CD14-positive monocyte (primary cell): ENCODE measurements at regions not wholly inside any gene's neighbourhood (a gene's known extent, or its start where the extent isn't known, plus 50 kb on each side); places are given as distances from the start of the nearest gene placed in this dataset.

Experiments
- DNase-seq, 3 donors: peaks; one replicate each; pipeline ENCODE4 v3.0.0-alpha.2; 2011 to 2022
- H2AFZ ChIP-seq: 2 replicates; pipeline ENCODE4 v1.6.0; 2012; ENCODE audit warnings: mild to moderate bottlenecking, low read depth, low read length, inconsistent platforms; ENCODE audit not compliant: insufficient read depth, poor library complexity, severe bottlenecking
- H3K27ac ChIP-seq, 2 donors: 1 replicate in 1 of 2; 2 replicates in 1 of 2; pipeline ENCODE4 v1.5.1; 2012 to 2013; ENCODE audit warnings: low read length in 2 of 2, control low read depth in 1 of 2, inconsistent platforms in 1 of 2, low read depth in 1 of 2, mild to moderate bottlenecking in 1 of 2
- H3K27me3 ChIP-seq, 2 donors: one replicate each; pipeline versions ENCODE4 v1.6.0 to v1.6.1; 2011 to 2013; ENCODE audit warnings: low read length in 2 of 2; ENCODE audit not compliant: control insufficient read depth in 2 of 2, insufficient read depth in 2 of 2
- H3K36me3 ChIP-seq, 2 donors: replicated peaks in 1 of 2; 1 replicate in 1 of 2; 2 replicates in 1 of 2; pipeline versions ENCODE4 v1.5.1 to v1.6.1; 2012 to 2013; ENCODE audit warnings: low read length in 2 of 2, control low read depth in 1 of 2, inconsistent platforms in 1 of 2, mild to moderate bottlenecking in 1 of 2; ENCODE audit not compliant: insufficient read depth in 2 of 2, control insufficient read depth in 1 of 2
- H3K4me1 ChIP-seq, 2 donors: 1 replicate in 1 of 2; 2 replicates in 1 of 2; pipeline versions ENCODE4 v1.5.1 to v1.6.1; 2012 to 2013; ENCODE audit warnings: low read length in 2 of 2, control low read depth in 1 of 2, inconsistent platforms in 1 of 2, mild to moderate bottlenecking in 1 of 2, moderate library complexity in 1 of 2; ENCODE audit not compliant: insufficient read depth in 2 of 2, control insufficient read depth in 1 of 2
- H3K4me2 ChIP-seq: replicated peaks from 2 replicates; pipeline ENCODE3; 2012; ENCODE audit warnings: low read length, moderate library complexity, mild to moderate bottlenecking; ENCODE audit not compliant: poor library complexity, severe bottlenecking; ENCODE audit errors: extremely low read depth
- H3K4me3 ChIP-seq, 3 experiments: fragments of 200-600 bp in 1 of 3; sonication (generic) in 1 of 3; replicated peaks in 1 of 3; 1 replicate in 2 of 3; 2 replicates in 1 of 3; pipeline ENCODE4 v1.5.1; 2011 to 2013; ENCODE audit warnings: low read length in 3 of 3, mild to moderate bottlenecking in 3 of 3, control low read depth in 2 of 3, low read depth in 2 of 3, inconsistent platforms in 1 of 3, moderate library complexity in 1 of 3
- H3K79me2 ChIP-seq: 2 replicates; pipeline ENCODE4 v1.6.0; 2012; ENCODE audit warnings: mild to moderate bottlenecking, control low read depth, inconsistent platforms, low read length, moderate library complexity; ENCODE audit not compliant: insufficient read depth
- H3K9ac ChIP-seq: 2 replicates; pipeline ENCODE4 v1.6.0; 2017; ENCODE audit warnings: low read length, mild to moderate bottlenecking; ENCODE audit not compliant: insufficient read depth, poor library complexity, severe bottlenecking
- H3K9me3 ChIP-seq, 2 donors: replicated peaks in 1 of 2; 1 replicate in 1 of 2; 2 replicates in 1 of 2; pipeline versions ENCODE4 v1.5.1 to v1.6.1; 2012 to 2013; ENCODE audit warnings: low read length in 2 of 2, control low read depth in 1 of 2; ENCODE audit not compliant: control insufficient read depth in 1 of 2, insufficient read depth in 1 of 2
- H4K20me1 ChIP-seq: 2 replicates; pipeline ENCODE4 v1.6.0; 2012; ENCODE audit warnings: mild to moderate bottlenecking, low read length, control low read depth, moderate library complexity; ENCODE audit not compliant: insufficient read depth
- H3K27ac Mint-ChIP-seq, 7 donors: one replicate each; pipeline ENCODE4 v1.8.0; 2020; ENCODE audit warnings: mild to moderate bottlenecking in 7 of 7, mixed read lengths in 7 of 7, moderate library complexity in 6 of 7, inconsistent platforms in 2 of 7
- H3K27me3 Mint-ChIP-seq, 3 donors: one replicate each; pipeline ENCODE4 v1.8.0; 2021 to 2022; ENCODE audit warnings: low read depth in 3 of 3, mild to moderate bottlenecking in 3 of 3, mixed read lengths in 3 of 3, moderate library complexity in 3 of 3, inconsistent platforms in 1 of 3
- H3K36me3 Mint-ChIP-seq, 2 donors: one replicate each; pipeline ENCODE4 v1.8.0; 2020; ENCODE audit warnings: mixed read lengths in 2 of 2, inconsistent platforms in 1 of 2, mild to moderate bottlenecking in 1 of 2
- H3K4me1 Mint-ChIP-seq: one replicate; pipeline ENCODE4 v1.8.0; 2020; ENCODE audit warnings: mild to moderate bottlenecking, mixed read lengths
- H3K4me3 Mint-ChIP-seq, 2 donors: one replicate each; pipeline ENCODE4 v1.8.0; 2020; ENCODE audit warnings: mild to moderate bottlenecking in 2 of 2, mixed read lengths in 2 of 2, moderate library complexity in 1 of 2
- H3K9me3 Mint-ChIP-seq, 7 donors: one replicate each; pipeline ENCODE4 v1.8.0; 2020 to 2022; ENCODE audit warnings: mixed read lengths in 7 of 7, mild to moderate bottlenecking in 6 of 7, moderate library complexity in 6 of 7, inconsistent platforms in 2 of 7
- CTCF ChIP-seq: fragments of 200-600 bp; IDR thresholded peaks from one replicate; pipeline ENCODE4 v1.8.0; 2022; ENCODE audit warnings: antibody characterized with exemption, mild to moderate bottlenecking
- WGBS: methylation state at CpG from one replicate; pipeline ENCODE4 v1.1.5; 2013; ENCODE audit warnings: missing lambda C conversion rate; ENCODE audit not compliant: insufficient coverage; 5-methylcytosine and 5-hydroxymethylcytosine counted together
- intact Hi-C, 2 donors: fragments of 100-400 bp; cut with micrococcal nuclease; formaldehyde crosslinking; loops; one replicate each; pipeline versions ENCODE4 v1.15.0 to v1.15.1; 2023

GRCh38 chr3:132790806-132791205 is 68.6 kb upstream of the NPHP3 start:
- Histone ChIP-seq H3K79me2 (no peaks in the 10 kb centered on the region), H3K27ac (no peak overlapping the region), H2AFZ (no peak overlapping the region), H3K4me3 (no peak overlapping the region), H3K9ac (no peak overlapping the region), H4K20me1 (no peaks in the 10 kb centered on the region), H3K9me3 (no peaks in the 10 kb centered on the region), H3K4me1 (no peaks in the 10 kb centered on the region), H3K4me2 (no peak overlapping the region), H3K27me3 (no peaks in the 10 kb centered on the region), H3K36me3 (no peaks in the 10 kb centered on the region)
- Mint-ChIP-seq H3K27me3 (peaks cover 0 to 5% (median 3%) of the 10 kb centered on the region in 3 donors), H3K36me3 (no peaks in the 10 kb centered on the region), H3K4me3 (no peak overlapping the region), H3K27ac (no peak overlapping the region), H3K4me1 (no peaks in the 10 kb centered on the region), H3K9me3 (peaks cover 0 to 6% (median 2%) of the 10 kb centered on the region in 7 donors)
- TF ChIP-seq CTCF, result no peak
- DNase-seq, result no peak
- intact Hi-C loops, result no loop called here

- 100% methylated on average over 2 of the region's 6 CpGs for WGBS
- Mint-ChIP-seq H3K36me3 (no peaks in the 10 kb centered on the region), H3K4me3 (no peak overlapping the region), H3K4me1 (no peaks in the 10 kb centered on the region), H3K9me3 (peaks cover 0 to 6% (median 2%) of the 10 kb centered on the region in 7 donors), H3K27ac (no peak overlapping the region), H3K27me3 (peaks cover 0 to 4% (median 3%) of the 10 kb centered on the region in 3 donors)
- H3K9ac ChIP-seq, result no peak overlapping the region
- H2AFZ ChIP-seq, result no peak overlapping the region
- H3K36me3 ChIP-seq, result no peaks in the 10 kb centered on the region
- intact Hi-C loops, result no loop called here
- no peak overlapping the region for H3K27ac ChIP-seq
- no peaks in the 10 kb centered on the region for H4K20me1 ChIP-seq
- no peak overlapping the region for H3K4me3 ChIP-seq
- no peaks in the 10 kb centered on the region for H3K4me1 ChIP-seq
- H3K4me2 ChIP-seq, result no peak overlapping the region
- no peak for DNase-seq
- no peaks in the 10 kb centered on the region for H3K27me3 ChIP-seq
- H3K9me3 ChIP-seq, result no peaks in the 10 kb centered on the region
- H3K79me2 ChIP-seq, result no peaks in the 10 kb centered on the region
- TF ChIP-seq CTCF, result no peak
Observed at GRCh38 chr3:132789959-132790358, 67.8 kb upstream of the NPHP3 start.
